GM12878 (cell line): ENCODE measurements at regions not wholly inside any gene's neighbourhood (a gene's known extent, or its start where the extent isn't known, plus 50 kb on each side); places are given as distances from the start of the nearest gene placed in this dataset.

Experiments
- ATAC-seq: fragments of 200-7000 bp; cut with Tn5 transposase; 3 replicates; pipeline ENCODE4 v1.9.1; 2020; ENCODE audit warnings: mild to moderate bottlenecking, moderate library complexity
- BruUV-seq: library from RNA; stranded (reverse); fragments of 400-500 nt; replicated peaks from 2 replicates; lab custom pipeline; 2021; lab: Mats Ljungman, UMichigan
- CTCF ChIA-PET: fragments of 300-600 bp; sonication (Branson Sonifier 250); formaldehyde crosslinking; extraction: SDS; loops from one replicate; lab custom pipeline; 2021; ENCODE audit warnings: inconsistent platforms; lab: Yijun Ruan, JAX
- POLR2A ChIA-PET: fragments of 350-600 bp; formaldehyde crosslinking; extraction: SDS; loops from one replicate; lab custom pipeline; 2021; ENCODE audit warnings: inconsistent platforms; lab: Charles Lee
- RAD21 ChIA-PET: fragments of 300-600 bp; sonication (Branson Sonifier 250); formaldehyde crosslinking; loops from one replicate; lab custom pipeline; 2023; ENCODE audit warnings: antibody characterized with exemption; ENCODE audit not compliant: unreplicated experiment; lab: Charles Lee
- SMC1A ChIA-PET: fragments of 300-600 bp; sonication (Branson Sonifier 250); formaldehyde crosslinking; loops from one replicate; lab custom pipeline; 2023; ENCODE audit not compliant: unreplicated experiment, uncharacterized antibody; lab: Charles Lee
- DNase-seq: peaks from one replicate; pipeline ENCODE4 v3.0.0-alpha.2; 2011; ENCODE audit warnings: low read depth, low spot score
- FAIRE-seq: peaks from 3 replicates; lab custom pipeline; 2011; peaks lifted over from hg19 to GRCh38; lab: Jason Lieb, UNC
- H2AFZ ChIP-seq: 2 replicates; pipeline ENCODE4 v1.6.0; 2011; ENCODE audit warnings: low read depth, low read length, control low read depth; ENCODE audit not compliant: control insufficient read depth
- H3K27ac ChIP-seq: 2 replicates; pipeline ENCODE4 v1.5.1; 2011; ENCODE audit warnings: control low read depth; ENCODE audit not compliant: control insufficient read depth, insufficient read depth
- H3K27me3 ChIP-seq, 2 experiments: replicated peaks in 1 of 2; 2 replicates each; pipeline versions ENCODE4 v1.6.0 to v1.6.1; 2011; ENCODE audit warnings: low read length in 1 of 2; ENCODE audit not compliant: control insufficient read depth in 2 of 2, insufficient read depth in 2 of 2
- H3K36me3 ChIP-seq, 2 experiments: 2 replicates each; pipeline ENCODE4 v1.5.1; 2011; ENCODE audit warnings: low read length in 1 of 2; ENCODE audit not compliant: control insufficient read depth in 2 of 2, insufficient read depth in 2 of 2
- H3K4me1 ChIP-seq: 2 replicates; pipeline ENCODE4 v1.6.1; 2011; ENCODE audit warnings: mild to moderate bottlenecking, low read length, moderate library complexity, mixed read lengths; ENCODE audit not compliant: control insufficient read depth, insufficient read depth
- H3K4me2 ChIP-seq: 2 replicates; pipeline ENCODE4 v1.6.0; 2011; ENCODE audit warnings: control low read depth; ENCODE audit not compliant: control insufficient read depth, insufficient read depth
- H3K4me3 ChIP-seq: fragments of 200-600 bp; sonication (generic); 2 replicates; pipeline ENCODE4 v1.5.1; 2016
- H3K79me2 ChIP-seq: 2 replicates; pipeline ENCODE4 v1.6.0; 2011; ENCODE audit warnings: low read length; ENCODE audit not compliant: control insufficient read depth, insufficient read depth
- H3K9ac ChIP-seq: 2 replicates; pipeline ENCODE4 v1.8.0; 2011; ENCODE audit warnings: low read length, control low read depth, mixed read lengths; ENCODE audit not compliant: control insufficient read depth, insufficient read depth
- H3K9me3 ChIP-seq: replicated peaks from 3 replicates; pipeline ENCODE4 v1.5.1; 2011; ENCODE audit warnings: mild to moderate bottlenecking, low read length; ENCODE audit not compliant: control insufficient read depth, insufficient read depth
- H4K20me1 ChIP-seq: 2 replicates; pipeline ENCODE4 v1.6.0; 2011; ENCODE audit not compliant: control insufficient read depth, insufficient read depth
- EED ChIP-seq: sonication (generic); IDR thresholded peaks from 2 replicates; pipeline ENCODE4 v1.6.1; 2016; ENCODE audit warnings: antibody characterized with exemption, low read depth
- NBN ChIP-seq: fragments of 450-650 bp; IDR thresholded peaks from 2 replicates; pipeline ENCODE4 v1.6.1; 2016
- PAX5 ChIP-seq: IDR thresholded peaks from 2 replicates; pipeline ENCODE4 v1.6.1; 2011; ENCODE audit warnings: low read depth, low read length, borderline replicate concordance
- RAD51 ChIP-seq: fragments of 450-650 bp; IDR thresholded peaks from 2 replicates; pipeline ENCODE4 v1.6.1; 2016; ENCODE audit warnings: moderate library complexity, mild to moderate bottlenecking, inconsistent platforms
- STAT3 ChIP-seq: IDR thresholded peaks from 2 replicates; pipeline ENCODE4 v1.6.1; 2011; ENCODE audit warnings: low read depth, low read length, improper control_type of control experiment
- ZNF622 ChIP-seq: fragments of 450-650 bp; IDR thresholded peaks from 2 replicates; pipeline ENCODE4 v1.6.1; 2017; ENCODE audit warnings: mild to moderate bottlenecking, inconsistent platforms
- WGBS: methylation state at CpG from one replicate; pipeline ENCODE4 v1.1.6; 2016; ENCODE audit warnings: low lambda C conversion rate; ENCODE audit not compliant: insufficient replicate concordance, insufficient coverage; ENCODE audit errors: missing lambda C conversion rate; 5-methylcytosine and 5-hydroxymethylcytosine counted together
- in situ Hi-C: fragments of 300-500 bp; cut with MboI; formaldehyde crosslinking; loops from 9 replicates; pipeline ENCODE4 v1.14.3; 2018; ENCODE audit warnings: mixed read lengths
- intact Hi-C: fragments of 100-400 bp; cut with micrococcal nuclease; formaldehyde crosslinking; loops from one replicate; pipeline ENCODE4 v1.14.2; 2022; ENCODE audit not compliant: unreplicated experiment
- TF ChIP-seq, protein P1 (sequence below): fragments of 450-650 bp; IDR thresholded peaks from 2 replicates; pipeline ENCODE4 v1.6.1; 2018; ENCODE audit warnings: mild to moderate bottlenecking, low read depth, moderate library complexity; ENCODE audit not compliant: partially characterized antibody
- TF ChIP-seq, protein P2 (sequence below): fragments of 450-650 bp; IDR thresholded peaks from 2 replicates; pipeline ENCODE4 v1.6.1; 2017; ENCODE audit warnings: antibody characterized with exemption, mild to moderate bottlenecking, moderate library complexity
- TF ChIP-seq, protein P3 (sequence below): fragments of 450-650 bp; IDR thresholded peaks from 2 replicates; pipeline ENCODE4 v1.6.1; 2017; ENCODE audit warnings: low read depth, mild to moderate bottlenecking, moderate library complexity

DNA sequence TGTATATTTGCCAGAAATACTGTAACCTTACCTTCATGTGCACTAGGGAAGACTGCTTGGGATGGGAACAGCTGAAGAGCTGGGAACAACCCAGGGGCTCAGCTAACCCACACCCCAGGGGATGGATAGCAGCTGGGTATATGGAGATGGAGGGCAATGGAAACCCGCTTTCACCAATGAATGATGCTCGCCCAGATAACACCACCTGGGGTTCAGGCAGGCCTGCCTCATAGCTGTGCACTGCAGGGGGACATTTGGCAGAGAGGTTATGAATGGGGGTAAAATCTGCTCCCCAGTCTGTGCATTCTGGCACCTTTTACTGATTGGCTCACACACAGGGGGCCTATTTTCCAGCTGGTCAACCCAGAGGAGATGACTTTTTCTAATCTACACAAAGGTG is 170.7 kb downstream of the CHST1 start:
- Histone ChIP-seq H3K36me3 (no peaks in the 10 kb centered on the region), H3K27ac (no peak overlapping the region), H3K9me3 (no peaks in the 10 kb centered on the region), H3K79me2 (no peaks in the 10 kb centered on the region), H3K9ac (no peak overlapping the region), H3K4me3 (no peak overlapping the region), H4K20me1 (no peaks in the 10 kb centered on the region), H2AFZ (no peak overlapping the region), H3K27me3 (peaks cover 0 to 2% of the 10 kb centered on the region in 2 experiments; a peak in 1 of 4 replicates)
- ChIA-PET POLR2A (no interaction called here), SMC1A (no interaction called here), RAD21 (no interaction called here), CTCF (no interaction called here)
- BruUV-seq = no TSS peak
- WGBS = 51% methylated on average over 2 of the region's 2 CpGs
- intact Hi-C loops = no loop called here
- DNase-seq = no peak
- no peak for FAIRE-seq
- TF ChIP-seq RAD51 (no peak), ZNF622 (no peak), NBN (no peak), PAX5 (no peak)
- TF ChIP-seq, all 136 proteins: peak for 0
- no peak for ATAC-seq
- in situ Hi-C loops = no loop called here
- Histone ChIP-seq H3K4me2 (no peak overlapping the region), H3K4me1 (no peaks in the 10 kb centered on the region)

DNA sequence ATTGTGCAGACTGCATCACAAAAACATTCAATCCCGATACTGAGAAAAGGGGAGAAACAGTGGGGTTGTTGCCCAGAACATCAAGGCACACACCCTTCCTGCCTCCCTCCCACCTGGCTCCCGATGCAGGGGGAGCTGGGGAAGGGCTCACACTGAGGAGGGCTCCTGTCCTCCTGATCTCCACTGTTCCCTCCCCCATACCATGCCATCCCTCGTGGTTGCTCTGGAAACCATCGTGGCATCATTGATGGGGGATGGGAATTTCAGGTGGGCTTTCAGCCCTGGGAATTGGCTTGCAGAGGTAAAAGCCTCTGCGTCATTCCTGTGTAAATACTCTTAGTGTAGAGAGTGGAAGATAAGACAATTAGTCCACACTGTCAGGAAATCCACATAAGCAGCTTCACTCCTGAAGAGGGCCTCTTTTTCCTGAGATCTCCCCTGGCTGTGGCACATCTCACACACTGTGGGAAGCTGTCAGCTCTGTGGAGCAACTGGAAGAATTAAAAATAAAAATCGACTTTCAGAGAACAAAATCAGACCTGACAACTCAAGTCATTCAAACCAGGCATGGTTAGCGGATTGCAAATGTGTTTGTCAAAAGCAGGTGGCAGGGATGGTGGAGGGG is 176.0 kb downstream of the CHST1 start:
- Histone ChIP-seq H3K79me2 (no peaks in the 10 kb centered on the region), H3K27ac (no peak overlapping the region), H4K20me1 (no peaks in the 10 kb centered on the region), H3K4me1 (no peaks in the 10 kb centered on the region), H3K4me3 (no peak overlapping the region), H3K36me3 (no peaks in the 10 kb centered on the region), H3K9me3 (no peaks in the 10 kb centered on the region), H3K27me3 (peaks cover 2 to 3% of the 10 kb centered on the region in 2 experiments; a peak in 3 of 4 replicates), H3K4me2 (no peak overlapping the region), H2AFZ (no peak overlapping the region), H3K9ac (no peak overlapping the region)
- ATAC-seq (no peak), FAIRE-seq (no peak), DNase-seq (no peak)
- TF ChIP-seq, protein P1, sequence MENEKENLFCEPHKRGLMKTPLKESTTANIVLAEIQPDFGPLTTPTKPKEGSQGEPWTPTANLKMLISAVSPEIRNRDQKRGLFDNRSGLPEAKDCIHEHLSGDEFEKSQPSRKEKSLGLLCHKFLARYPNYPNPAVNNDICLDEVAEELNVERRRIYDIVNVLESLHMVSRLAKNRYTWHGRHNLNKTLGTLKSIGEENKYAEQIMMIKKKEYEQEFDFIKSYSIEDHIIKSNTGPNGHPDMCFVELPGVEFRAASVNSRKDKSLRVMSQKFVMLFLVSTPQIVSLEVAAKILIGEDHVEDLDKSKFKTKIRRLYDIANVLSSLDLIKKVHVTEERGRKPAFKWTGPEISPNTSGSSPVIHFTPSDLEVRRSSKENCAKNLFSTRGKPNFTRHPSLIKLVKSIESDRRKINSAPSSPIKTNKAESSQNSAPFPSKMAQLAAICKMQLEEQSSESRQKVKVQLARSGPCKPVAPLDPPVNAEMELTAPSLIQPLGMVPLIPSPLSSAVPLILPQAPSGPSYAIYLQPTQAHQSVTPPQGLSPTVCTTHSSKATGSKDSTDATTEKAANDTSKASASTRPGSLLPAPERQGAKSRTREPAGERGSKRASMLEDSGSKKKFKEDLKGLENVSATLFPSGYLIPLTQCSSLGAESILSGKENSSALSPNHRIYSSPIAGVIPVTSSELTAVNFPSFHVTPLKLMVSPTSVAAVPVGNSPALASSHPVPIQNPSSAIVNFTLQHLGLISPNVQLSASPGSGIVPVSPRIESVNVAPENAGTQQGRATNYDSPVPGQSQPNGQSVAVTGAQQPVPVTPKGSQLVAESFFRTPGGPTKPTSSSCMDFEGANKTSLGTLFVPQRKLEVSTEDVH = no peak
- TF ChIP-seq, protein P2, sequence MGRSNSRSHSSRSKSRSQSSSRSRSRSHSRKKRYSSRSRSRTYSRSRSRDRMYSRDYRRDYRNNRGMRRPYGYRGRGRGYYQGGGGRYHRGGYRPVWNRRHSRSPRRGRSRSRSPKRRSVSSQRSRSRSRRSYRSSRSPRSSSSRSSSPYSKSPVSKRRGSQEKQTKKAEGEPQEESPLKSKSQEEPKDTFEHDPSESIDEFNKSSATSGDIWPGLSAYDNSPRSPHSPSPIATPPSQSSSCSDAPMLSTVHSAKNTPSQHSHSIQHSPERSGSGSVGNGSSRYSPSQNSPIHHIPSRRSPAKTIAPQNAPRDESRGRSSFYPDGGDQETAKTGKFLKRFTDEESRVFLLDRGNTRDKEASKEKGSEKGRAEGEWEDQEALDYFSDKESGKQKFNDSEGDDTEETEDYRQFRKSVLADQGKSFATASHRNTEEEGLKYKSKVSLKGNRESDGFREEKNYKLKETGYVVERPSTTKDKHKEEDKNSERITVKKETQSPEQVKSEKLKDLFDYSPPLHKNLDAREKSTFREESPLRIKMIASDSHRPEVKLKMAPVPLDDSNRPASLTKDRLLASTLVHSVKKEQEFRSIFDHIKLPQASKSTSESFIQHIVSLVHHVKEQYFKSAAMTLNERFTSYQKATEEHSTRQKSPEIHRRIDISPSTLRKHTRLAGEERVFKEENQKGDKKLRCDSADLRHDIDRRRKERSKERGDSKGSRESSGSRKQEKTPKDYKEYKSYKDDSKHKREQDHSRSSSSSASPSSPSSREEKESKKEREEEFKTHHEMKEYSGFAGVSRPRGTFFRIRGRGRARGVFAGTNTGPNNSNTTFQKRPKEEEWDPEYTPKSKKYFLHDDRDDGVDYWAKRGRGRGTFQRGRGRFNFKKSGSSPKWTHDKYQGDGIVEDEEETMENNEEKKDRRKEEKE = no peak
- TF ChIP-seq STAT3 (no peak), EED (no peak)
- TF ChIP-seq, protein P3, sequence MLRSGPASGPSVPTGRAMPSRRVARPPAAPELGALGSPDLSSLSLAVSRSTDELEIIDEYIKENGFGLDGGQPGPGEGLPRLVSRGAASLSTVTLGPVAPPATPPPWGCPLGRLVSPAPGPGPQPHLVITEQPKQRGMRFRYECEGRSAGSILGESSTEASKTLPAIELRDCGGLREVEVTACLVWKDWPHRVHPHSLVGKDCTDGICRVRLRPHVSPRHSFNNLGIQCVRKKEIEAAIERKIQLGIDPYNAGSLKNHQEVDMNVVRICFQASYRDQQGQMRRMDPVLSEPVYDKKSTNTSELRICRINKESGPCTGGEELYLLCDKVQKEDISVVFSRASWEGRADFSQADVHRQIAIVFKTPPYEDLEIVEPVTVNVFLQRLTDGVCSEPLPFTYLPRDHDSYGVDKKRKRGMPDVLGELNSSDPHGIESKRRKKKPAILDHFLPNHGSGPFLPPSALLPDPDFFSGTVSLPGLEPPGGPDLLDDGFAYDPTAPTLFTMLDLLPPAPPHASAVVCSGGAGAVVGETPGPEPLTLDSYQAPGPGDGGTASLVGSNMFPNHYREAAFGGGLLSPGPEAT = no peak
- intact Hi-C loops = no loop called here
- in situ Hi-C loops = no loop called here
- SMC1A ChIA-PET = no interaction called here
- POLR2A ChIA-PET = no interaction called here
- BruUV-seq = no TSS peak
- RAD21 ChIA-PET = no interaction called here
- WGBS = 7% methylated on average over 7 of the region's 7 CpGs
- CTCF ChIA-PET = no interaction called here
